C4-2B (cell line): ENCODE measurements at regions not wholly inside any gene's neighbourhood (a gene's known extent, or its start where the extent isn't known, plus 50 kb on each side); places are given as distances from the start of the nearest gene placed in this dataset.

Experiments used
- CTCF ChIP-seq: fragments of 450-650 bp; conservative IDR thresholded peaks from 2 replicates; pipeline ENCODE4 v1.5.1; 2017; ENCODE audit warnings: mild to moderate bottlenecking
- ZFX ChIP-seq: fragments of 450-650 bp; IDR thresholded peaks from 2 replicates; pipeline ENCODE4 v1.6.1; 2017

GRCh38 chr14:59018460-59018859, 170.0 kb upstream of the DAAM1 start:
- TF ChIP-seq CTCF: no peak
- no peak for TF ChIP-seq ZFX
